COLO668 (cell line): ENCODE measurements at regions not wholly inside any gene's neighbourhood (a gene's known extent, or its start where the extent isn't known, plus 50 kb on each side); places are given as distances from the start of the nearest gene placed in this dataset.

ENCODE experiments used
- DNase-seq: peaks from one replicate; lab custom pipeline; 2025; ENCODE audit not compliant: unreplicated experiment; lab: John Stamatoyannopoulos, UW

DNA sequence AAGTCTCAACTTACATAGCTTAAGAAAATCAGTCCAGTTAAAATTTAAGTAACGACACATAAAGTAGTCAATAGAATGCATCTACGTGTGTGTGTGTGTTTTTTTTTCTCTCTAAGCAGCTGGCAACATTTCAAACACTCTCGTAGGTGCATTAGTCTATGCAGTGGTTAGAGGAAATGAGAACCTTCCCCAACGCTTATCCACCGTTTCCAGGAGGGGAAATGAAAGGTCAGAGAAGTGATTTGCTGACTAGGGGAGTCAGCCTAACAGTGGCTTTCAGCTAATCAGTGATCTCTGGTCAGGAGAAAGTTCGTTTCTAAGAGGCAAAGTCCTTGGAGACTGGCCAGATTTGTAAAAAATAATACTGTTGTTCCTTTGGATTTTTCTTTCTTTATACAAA, 806.6 kb downstream of the C6orf118 start:
- DNase-seq, result no peak

DNA sequence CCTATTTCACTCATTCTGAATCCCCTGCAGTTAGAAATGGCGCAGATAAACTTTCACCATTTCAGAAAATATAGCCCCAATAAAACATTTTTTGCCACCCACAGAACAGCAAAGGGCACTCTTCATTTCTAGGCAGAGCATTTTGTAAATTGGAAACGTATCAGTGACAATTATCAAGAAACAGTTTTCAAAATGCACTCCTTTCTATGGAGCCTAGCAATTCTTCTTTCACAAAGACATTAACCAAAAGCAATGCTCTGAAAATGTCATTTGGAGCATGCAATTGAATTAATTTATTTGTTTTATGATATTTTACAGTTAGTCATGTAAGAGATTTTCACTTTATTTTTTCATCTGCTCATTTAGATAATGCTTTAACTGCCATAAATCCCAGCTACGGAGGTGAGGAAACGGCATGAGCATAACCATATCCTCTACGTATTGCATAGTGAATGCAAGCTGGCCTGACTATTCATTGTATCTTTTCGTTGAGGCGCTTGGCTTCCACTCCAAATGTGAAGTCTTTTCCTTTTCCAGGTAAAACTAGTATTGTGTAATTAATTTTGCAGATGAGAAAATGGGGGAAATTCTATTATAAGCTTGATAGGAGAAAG, 813.4 kb downstream of the C6orf118 start:
- no peak for DNase-seq

GRCh38 chr6:164478426-164478825, 831.0 kb downstream of the C6orf118 start:
- no peak for DNase-seq

GRCh38 chr6:164477790-164478189, 831.6 kb downstream of the C6orf118 start:
- no peak for DNase-seq

GRCh38 chr6:164477101-164477500, 832.3 kb downstream of the C6orf118 start:
- DNase-seq, result no peak

DNA sequence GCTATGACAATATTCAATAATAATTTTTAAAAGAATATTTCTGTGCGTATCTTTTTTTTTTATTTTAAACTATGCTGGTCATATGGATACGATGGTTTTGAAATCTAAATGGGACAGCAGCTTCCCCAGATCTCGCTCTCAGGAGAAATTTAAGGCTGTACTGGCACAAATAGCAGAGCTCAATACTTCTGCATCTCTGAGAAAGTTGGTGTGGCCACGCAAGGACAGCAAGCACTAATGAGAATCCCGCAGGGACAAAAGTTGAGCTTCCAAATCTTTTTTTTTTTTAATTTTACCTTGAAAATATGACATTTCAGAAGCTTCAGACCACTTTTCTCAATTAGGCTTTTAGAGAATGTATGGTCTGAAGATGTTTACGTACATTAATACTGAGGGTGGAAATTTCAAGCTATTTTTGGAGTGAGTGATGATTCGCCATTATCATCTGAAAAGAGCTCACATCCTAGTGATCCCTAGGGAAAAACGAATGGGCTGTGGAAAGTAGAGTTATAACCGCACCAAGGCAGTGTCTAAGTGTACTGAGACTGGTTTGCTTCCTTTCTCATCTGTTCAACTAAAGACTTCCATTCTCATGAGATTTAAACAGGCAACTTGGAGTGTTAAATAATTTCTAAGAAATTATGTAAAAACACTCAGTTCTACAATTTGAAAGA, 840.0 kb downstream of the C6orf118 start:
- no peak for DNase-seq

DNA sequence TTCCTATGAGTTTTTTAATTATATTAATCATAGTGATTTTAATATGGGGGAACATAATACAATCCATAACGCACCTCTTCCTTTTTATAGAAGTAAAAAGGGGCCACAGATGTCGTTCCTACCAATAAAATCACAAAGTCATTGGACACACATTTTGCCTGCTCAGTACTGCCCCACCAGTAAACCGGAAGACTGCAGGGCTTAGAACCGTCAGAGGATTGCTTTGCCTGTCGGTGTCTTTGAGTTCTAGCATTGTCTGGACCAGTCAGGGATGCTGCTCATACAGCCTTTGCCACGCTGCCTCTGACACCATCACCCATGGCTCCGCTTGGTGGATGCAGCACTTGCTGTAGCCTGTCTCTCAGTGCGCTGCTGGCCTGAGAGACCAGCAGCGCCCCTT, 853.6 kb downstream of the C6orf118 start:
- no peak for DNase-seq

DNA sequence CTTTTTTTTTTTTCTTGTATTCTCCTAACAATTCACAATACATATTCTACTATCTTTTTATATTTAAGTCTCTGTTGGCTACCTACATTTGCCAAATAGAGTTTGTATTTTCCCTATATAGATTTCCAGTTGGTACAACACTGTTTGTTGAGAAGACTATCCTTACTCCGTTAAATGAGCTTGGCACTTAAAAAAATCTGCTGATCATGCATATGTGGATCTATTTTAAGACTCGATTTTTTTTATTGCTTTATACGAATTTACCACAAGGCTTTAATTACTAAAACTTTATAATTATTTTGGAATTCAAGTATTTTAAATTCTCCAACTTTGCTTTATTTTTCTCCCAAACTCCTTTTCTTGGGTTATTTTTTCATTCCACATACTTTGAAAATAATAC, 855.6 kb downstream of the C6orf118 start:
- DNase-seq, result no peak

DNA sequence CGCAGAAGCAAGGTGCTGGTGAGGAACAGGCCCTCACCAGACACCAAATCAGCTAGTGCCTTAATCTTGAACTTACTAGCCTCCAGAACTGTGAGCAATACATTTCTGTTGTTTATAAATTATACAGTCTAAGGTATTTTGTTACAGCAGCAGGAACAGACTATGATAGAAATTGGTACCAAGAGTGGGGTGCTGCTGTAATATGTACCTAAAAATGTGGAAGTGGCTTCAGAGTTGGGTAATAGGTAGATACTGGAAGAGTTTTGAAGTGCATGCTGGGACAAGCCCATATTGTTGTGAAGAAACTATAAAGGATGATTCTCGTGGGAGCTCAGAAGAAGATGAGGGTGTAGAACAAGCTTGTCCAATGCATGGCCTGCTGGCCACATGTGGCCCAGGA, 866.8 kb downstream of the C6orf118 start:
- DNase-seq, result no peak

- DNase-seq, result no peak
These were observed 870.1 kb downstream of the C6orf118 start for GRCh38 chr6:164439331-164439730.

DNA sequence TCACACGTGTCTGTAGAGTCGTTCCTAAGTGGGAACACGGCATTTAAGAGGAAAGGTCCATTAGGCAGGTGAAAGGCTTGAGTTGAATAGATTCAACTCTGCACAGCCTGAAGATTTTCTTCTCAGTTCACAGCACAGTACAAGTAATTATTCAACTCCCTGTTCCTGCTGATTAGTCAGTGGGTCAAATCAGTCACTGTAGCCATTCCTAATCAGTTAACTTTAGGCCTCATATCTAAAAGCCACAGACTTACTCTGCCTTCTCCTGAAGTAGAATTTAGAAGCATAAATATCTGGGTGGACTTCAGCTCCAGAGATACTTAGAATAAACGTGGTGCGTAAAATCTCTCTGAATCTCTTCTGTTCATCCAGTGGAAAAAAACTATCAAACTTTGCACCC, 872.4 kb downstream of the C6orf118 start:
- DNase-seq, result no peak

GRCh38 chr6:164427728-164428402, 881.5 kb downstream of the C6orf118 start:
- no peak for DNase-seq

GRCh38 chr6:164424489-164424888, 884.9 kb downstream of the C6orf118 start:
- no peak for DNase-seq

GRCh38 chr6:164419099-164419498, 890.3 kb downstream of the C6orf118 start:
- no peak for DNase-seq

DNA sequence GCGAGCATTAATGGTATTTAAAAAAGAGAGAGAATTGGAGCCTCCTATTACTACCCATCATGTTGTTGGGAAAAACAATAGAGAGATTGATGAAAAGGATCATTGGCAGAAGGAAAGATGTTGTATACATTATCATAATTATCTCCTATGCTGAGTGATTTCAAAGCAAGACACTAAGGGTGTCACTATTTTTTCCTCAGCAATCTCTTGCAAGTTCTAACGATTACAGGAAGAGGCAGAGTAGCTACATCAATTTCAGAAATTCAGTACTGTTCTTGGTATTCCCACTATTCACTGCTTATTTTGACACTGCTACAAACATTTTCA, 891.2 kb downstream of the C6orf118 start:
- DNase-seq, result no peak

- DNase-seq, result no peak
These were observed 891.7 kb downstream of the C6orf118 start for GRCh38 chr6:164417537-164418261.

GRCh38 chr6:164415832-164416563, 893.4 kb downstream of the C6orf118 start:
- no peak for DNase-seq

GRCh38 chr6:164414695-164415094, 894.7 kb downstream of the C6orf118 start:
- DNase-seq, result no peak

DNA sequence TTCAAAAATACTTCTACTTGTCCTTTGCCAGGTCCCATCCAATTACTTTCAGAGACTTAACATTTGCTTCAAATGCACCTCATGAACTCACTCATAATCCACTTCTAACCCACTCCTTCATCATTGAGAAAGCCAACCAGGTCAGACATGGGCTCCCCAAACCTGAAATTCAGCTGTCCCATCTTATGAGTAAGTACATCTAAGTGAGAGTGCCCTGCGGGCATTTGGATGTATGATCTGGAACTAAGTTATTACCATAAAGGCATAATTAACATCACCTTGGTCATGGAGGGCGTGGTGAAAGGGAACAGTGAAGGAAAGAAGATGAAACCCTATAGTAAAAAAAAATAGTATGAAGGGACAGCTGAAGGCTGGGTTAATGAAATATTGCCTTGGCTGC, 896.8 kb downstream of the C6orf118 start:
- DNase-seq, result no peak

- no peak for DNase-seq
These were observed 899.4 kb downstream of the C6orf118 start for GRCh38 chr6:164410017-164410416.

DNA sequence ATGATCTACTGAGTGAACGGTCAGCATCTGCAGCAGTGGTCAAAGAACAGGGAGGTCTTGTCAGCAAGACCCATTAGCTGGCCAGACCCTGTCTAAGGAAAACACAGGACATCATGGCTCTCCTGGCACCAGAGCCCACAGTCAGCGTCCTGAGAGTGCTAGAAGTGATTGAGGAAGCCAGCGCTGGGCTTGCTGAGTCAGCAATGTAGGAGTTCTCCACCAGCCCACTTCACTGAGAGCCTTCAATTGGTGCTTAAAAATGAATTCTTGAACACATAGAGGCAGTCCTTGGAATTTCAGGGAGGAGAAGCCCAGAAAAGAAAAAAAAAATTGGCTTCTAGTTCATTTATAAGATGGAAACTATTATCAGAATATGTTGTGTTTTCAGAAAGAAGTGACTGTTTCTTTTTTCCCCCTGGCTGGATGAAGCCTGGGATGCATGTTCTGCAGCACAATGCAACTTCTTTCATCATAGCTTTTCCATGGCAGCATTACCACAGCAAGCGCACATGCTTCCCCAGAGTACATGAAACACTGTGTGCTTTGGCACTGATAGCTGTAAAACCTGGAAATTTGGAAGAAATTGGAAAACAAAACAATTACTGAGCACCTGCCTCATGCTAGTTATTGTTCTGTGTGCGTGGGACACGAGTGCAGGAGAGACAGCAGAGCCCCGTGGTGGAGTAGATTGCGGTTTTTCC, 899.9 kb downstream of the C6orf118 start:
- no peak for DNase-seq
